ENCODE measurements at regions not wholly inside any gene's neighbourhood (a gene's known extent, or its start where the extent isn't known, plus 50 kb on each side); places are given as distances from the start of the nearest gene placed in this dataset.

GRCh38 chr13:38630780-38631179 is 56.1 kb upstream of the FREM2 start:
- Histone ChIP-seq H3K36me3 (ENCODE audit: control insufficient read depth, insufficient read depth, low read length) (no peaks in the 10 kb centered on the region), H3K9me3 (replicated peaks; ENCODE audit: control insufficient read depth, insufficient read depth, low read depth, low read length) (no peaks in the 10 kb centered on the region)

GRCh38 chr13:38635030-38635429 is 51.8 kb upstream of the FREM2 start:
- POLR2A ChIA-PET: no interaction called here
- Histone ChIP-seq H3K4me2 (ENCODE audit: insufficient read depth, low read length) (no peak overlapping the region), H3K9me1 (ENCODE audit: control insufficient read depth, insufficient read depth, low read length) (no peaks in the 10 kb centered on the region), H3K9me3 (replicated peaks; ENCODE audit: control insufficient read depth, insufficient read depth, low read depth, low read length) (no peaks in the 10 kb centered on the region), H3K36me3 (ENCODE audit: control insufficient read depth, insufficient read depth, low read length) (no peaks in the 10 kb centered on the region), H3K79me2 (ENCODE audit: control insufficient read depth, insufficient read depth, low read length) (no peaks in the 10 kb centered on the region), H2AFZ (ENCODE audit: low read depth, low read length) (no peak overlapping the region), H3K27me3 (ENCODE audit: control insufficient read depth in 2 of 2, insufficient read depth in 2 of 2, low read length in 2 of 2) (no peaks in the 10 kb centered on the region), H4K20me1 (replicated peaks; ENCODE audit: control insufficient read depth, insufficient read depth, low read length) (no peaks in the 10 kb centered on the region), H3K4me3 (no peak overlapping the region), H3K9ac (ENCODE audit: insufficient read depth in 1 of 2, low read depth in 2 of 2, low read length in 2 of 2) (no peak overlapping the region), H3K27ac (ENCODE audit: extremely low read depth, low read depth, low read length) (no peak overlapping the region), H3K4me1 (replicated peaks in 1 of 2; ENCODE audit: control insufficient read depth in 2 of 2, insufficient read depth in 2 of 2, low read length in 2 of 2) (no peaks in the 10 kb centered on the region)
- intact Hi-C loops (cut with micrococcal nuclease): no loop called here
- TF ChIP-seq TEAD1 (CRISPR knock-in tag; IDR thresholded peaks at IDR 0.05) (no peak), ETS2 (tag; IDR thresholded peaks at IDR 0.05; ENCODE audit: borderline replicate concordance, poor library complexity, severe bottlenecking) (no peak), ETV5 (CRISPR knock-in tag; IDR thresholded peaks at IDR 0.05; ENCODE audit: low read depth) (no peak), HNRNPK (IDR thresholded peaks at IDR 0.05; ENCODE audit: low read depth, low read length, poor library complexity, severe bottlenecking) (no peak)
- 0% methylated on average over 4 of the region's 4 CpGs for WGBS (ENCODE audit: insufficient coverage, low coverage, missing lambda C conversion rate)
- BruUV-seq (replicated peaks): no TSS peak
- in situ Hi-C loops (cut with MboI): no loop called here
- no peak for FAIRE-seq
- ATAC-seq: no peak
- CTCF ChIA-PET (ENCODE audit: low intra/inter-chr PET ratio): no interaction called here
- DNase-seq (ENCODE audit: extremely low read depth in 1 of 4, low spot score in 3 of 4): no peak

More at GRCh38 chr13:38630780-38631179, 56.1 kb upstream of the FREM2 start:
- no TSS peak for BruUV-seq (replicated peaks)
- ChIA-PET CTCF (ENCODE audit: low intra/inter-chr PET ratio) (no interaction called here), POLR2A (no interaction called here)
- no peak overlapping the region for H3K4me3 ChIP-seq
- FAIRE-seq (no peak), DNase-seq (ENCODE audit: extremely low read depth in 1 of 4, low spot score in 3 of 4) (no peak), ATAC-seq (no peak)
- no peaks in the 10 kb centered on the region for H3K4me1 ChIP-seq (replicated peaks in 1 of 2; ENCODE audit: control insufficient read depth in 2 of 2, insufficient read depth in 2 of 2, low read length in 2 of 2)
- no peak overlapping the region for H3K9ac ChIP-seq (ENCODE audit: insufficient read depth in 1 of 2, low read depth in 2 of 2, low read length in 2 of 2)
- TF ChIP-seq MCM7 (IDR thresholded peaks at IDR 0.05) (no peak), FOXP1 (CRISPR knock-in tag; IDR thresholded peaks at IDR 0.05) (no peak), PTRF (tag; IDR thresholded peaks at IDR 0.05) (no peak), PYGO2 (tag; IDR thresholded peaks at IDR 0.05) (no peak), SMC3 (conservative IDR thresholded peaks at IDR 0.05; ENCODE audit: insufficient read depth, low read depth, low read length) (no peak), TAF7 (tag; IDR thresholded peaks at IDR 0.05) (no peak), MAFF (IDR thresholded peaks at IDR 0.05; ENCODE audit: low read length) (no peak), BACH1 (tag; IDR thresholded peaks at IDR 0.05) (no peak), ILF3 (IDR thresholded peaks at IDR 0.05; ENCODE audit: borderline replicate concordance) (no peak)
- intact Hi-C loops (cut with micrococcal nuclease): no loop called here
- no peak overlapping the region for H3K27ac ChIP-seq (ENCODE audit: extremely low read depth, low read depth, low read length)
- in situ Hi-C loops (cut with MboI): no loop called here
- no peaks in the 10 kb centered on the region for H4K20me1 ChIP-seq (replicated peaks; ENCODE audit: control insufficient read depth, insufficient read depth, low read length)
- H3K27me3 ChIP-seq (ENCODE audit: control insufficient read depth in 2 of 2, insufficient read depth in 2 of 2, low read length in 2 of 2): no peaks in the 10 kb centered on the region
- no peak overlapping the region for H3K4me2 ChIP-seq (ENCODE audit: insufficient read depth, low read length)
- no peaks in the 10 kb centered on the region for H3K9me1 ChIP-seq (ENCODE audit: control insufficient read depth, insufficient read depth, low read length)
- WGBS (ENCODE audit: insufficient coverage, low coverage, missing lambda C conversion rate): 0% methylated on average over 4 of the region's 4 CpGs
- H3K79me2 ChIP-seq (ENCODE audit: control insufficient read depth, insufficient read depth, low read length): no peaks in the 10 kb centered on the region
- H2AFZ ChIP-seq (ENCODE audit: low read depth, low read length): no peak overlapping the region
